LHCN-M2 (cell line): ENCODE measurements at regions not wholly inside any gene's neighbourhood (a gene's known extent, or its start where the extent isn't known, plus 50 kb on each side); places are given as distances from the start of the nearest gene placed in this dataset.
A peak's percentile ranks its signal among the peaks of the same experiment; 100 is the strongest.

Experiments used
- DNase-seq: peaks from one replicate; pipeline ENCODE4 v3.0.0-alpha.2; 2012; ENCODE audit warnings: low read depth

GRCh38 chr5:88399561-88399960 is 130.9 kb upstream of the TMEM161B start:
- no peak for DNase-seq

GRCh38 chr5:88398316-88398715 is 129.7 kb upstream of the TMEM161B start:
- no peak for DNase-seq

- no peak for DNase-seq
These were observed 128.2 kb upstream of the TMEM161B start for GRCh38 chr5:88396751-88397281.

GRCh38 chr5:88396000-88396535 is 127.4 kb upstream of the TMEM161B start:
- DNase-seq = no peak

GRCh38 chr5:88395264-88395663 is 126.6 kb upstream of the TMEM161B start:
- no peak for DNase-seq

- DNase-seq = no peak
These were observed 126.0 kb upstream of the TMEM161B start for GRCh38 chr5:88394536-88395175.

GRCh38 chr5:88393716-88394535 is 125.3 kb upstream of the TMEM161B start:
- DNase-seq = no peak

GRCh38 chr5:88393042-88393441 is 124.4 kb upstream of the TMEM161B start:
- no peak for DNase-seq

GRCh38 chr5:88391991-88392390 is 123.3 kb upstream of the TMEM161B start:
- no peak for DNase-seq

GRCh38 chr5:88391116-88391515 is 122.5 kb upstream of the TMEM161B start:
- DNase-seq = no peak

- DNase-seq = no peak
These were observed 121.8 kb upstream of the TMEM161B start for GRCh38 chr5:88390481-88390880.

GRCh38 chr5:88390096-88390441 is 121.4 kb upstream of the TMEM161B start:
- DNase-seq = no peak

- no peak for DNase-seq
These were observed 120.9 kb upstream of the TMEM161B start for GRCh38 chr5:88389338-88390095.

- DNase-seq = no peak
These were observed 120.1 kb upstream of the TMEM161B start for GRCh38 chr5:88388476-88389337.

- DNase-seq = no peak
These were observed 116.2 kb upstream of the TMEM161B start for GRCh38 chr5:88384886-88385285.

- DNase-seq = no peak
These were observed 111.7 kb upstream of the TMEM161B start for GRCh38 chr5:88380332-88380731.

GRCh38 chr5:88377705-88378656 is 109.3 kb upstream of the TMEM161B start:
- peak; percentile 6 for DNase-seq

GRCh38 chr5:88377240-88377639 is 108.6 kb upstream of the TMEM161B start:
- DNase-seq = no peak

- DNase-seq = no peak
These were observed 108.1 kb upstream of the TMEM161B start for GRCh38 chr5:88376728-88377127.

- no peak for DNase-seq
These were observed 105.7 kb upstream of the TMEM161B start for GRCh38 chr5:88374391-88374790.
